CD4-positive, alpha-beta T cell treated with Interleukin-17A for 1 hour (primary cell): ENCODE measurements at regions not wholly inside any gene's neighbourhood (a gene's known extent, or its start where the extent isn't known, plus 50 kb on each side); places are given as distances from the start of the nearest gene placed in this dataset.

Source experiments
- DNase-seq: peaks from one replicate; pipeline ENCODE4 v3.0.0-alpha.2; 2020

GRCh38 chrX:5057786-5058185 is 1170.9 kb downstream of the NLGN4X start:
- no peak for DNase-seq

- no peak for DNase-seq
Observed at GRCh38 chrX:5054852-5055251, 1173.8 kb downstream of the NLGN4X start.

- DNase-seq, result no peak
Observed at GRCh38 chrX:5051831-5052491, 1176.7 kb downstream of the NLGN4X start.

DNA sequence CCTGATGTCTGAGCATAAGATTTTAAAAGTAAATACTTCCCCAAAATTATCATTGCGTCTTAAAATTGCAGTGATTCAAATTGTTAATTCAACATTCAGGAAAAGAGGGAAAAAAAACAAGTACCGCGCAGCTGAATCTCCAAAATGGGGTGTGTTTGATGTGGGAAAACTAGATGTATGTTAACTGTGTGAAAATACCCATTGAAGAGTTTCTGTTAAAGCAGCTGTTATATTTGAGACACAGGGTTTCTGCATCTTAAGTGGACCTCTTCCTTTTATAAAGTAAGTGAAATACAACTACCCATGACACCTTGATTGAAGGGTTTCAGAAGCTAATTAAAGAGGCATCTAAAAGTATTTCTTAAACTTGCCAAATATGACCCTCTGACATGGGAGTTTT is 1186.1 kb downstream of the NLGN4X start:
- no peak for DNase-seq

GRCh38 chrX:5031792-5032191 is 1196.9 kb downstream of the NLGN4X start:
- no peak for DNase-seq

GRCh38 chrX:5015451-5015850 is 1213.2 kb downstream of the NLGN4X start:
- DNase-seq, result no peak

- DNase-seq, result no peak
Observed at GRCh38 chrX:4994855-4995254, 1233.8 kb downstream of the NLGN4X start.

DNA sequence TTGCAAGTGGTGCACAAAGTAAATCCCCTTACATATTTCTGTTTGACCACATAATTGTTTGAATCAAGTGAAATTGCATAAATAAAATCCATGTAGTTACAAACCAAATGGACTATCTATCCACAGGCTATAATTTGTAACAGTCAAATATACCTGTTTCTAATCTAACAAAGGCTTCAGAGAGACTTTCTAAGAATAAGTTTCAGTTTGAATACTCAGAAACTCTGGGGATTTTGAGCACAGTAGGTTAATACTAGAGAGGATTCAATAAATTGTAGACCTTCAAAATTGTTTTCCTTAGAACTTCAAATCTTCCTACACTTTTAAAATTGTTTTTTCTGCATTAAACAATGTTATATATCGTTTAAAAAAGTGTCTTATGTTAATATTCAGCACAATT is 1250.1 kb downstream of the NLGN4X start:
- DNase-seq, result no peak

DNA sequence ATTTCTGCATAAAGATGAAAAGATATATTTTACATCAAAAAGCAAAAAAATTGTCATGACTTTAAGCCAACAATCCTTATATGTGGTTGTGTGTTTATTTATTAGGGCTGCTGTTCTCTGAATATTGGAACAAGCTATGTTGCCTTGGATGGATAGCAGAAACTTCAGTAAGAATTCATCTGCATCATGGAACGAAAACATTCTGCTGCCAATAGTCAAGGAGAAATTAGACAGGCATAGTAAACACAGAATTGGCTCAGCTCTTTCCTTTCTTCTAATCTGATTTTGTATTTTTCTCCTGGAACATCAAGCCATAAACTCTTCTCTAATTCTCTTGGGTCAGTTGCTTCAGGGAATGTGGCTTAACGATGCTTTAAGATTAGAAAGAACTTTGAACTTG is 1257.0 kb downstream of the NLGN4X start:
- no peak for DNase-seq

DNA sequence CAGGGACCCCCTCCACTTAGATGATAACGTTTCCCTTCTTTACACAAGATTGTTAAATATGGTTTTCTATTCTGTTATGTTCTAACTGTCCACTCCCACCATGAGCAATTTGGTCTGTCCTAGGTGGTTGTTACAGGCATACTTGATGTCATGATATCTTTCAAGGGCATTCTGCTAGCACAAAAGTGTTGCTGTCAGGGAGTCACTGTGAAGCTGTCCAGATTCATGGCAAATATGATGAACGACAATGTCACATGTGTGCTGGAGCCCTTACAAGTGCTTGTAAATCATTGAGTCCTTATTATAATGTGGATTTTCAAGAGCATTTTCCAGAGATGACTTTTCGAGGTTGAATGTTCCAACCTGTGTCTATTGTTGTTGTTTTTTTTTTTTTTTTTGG is 1250.7 kb upstream of the PRKX start:
- DNase-seq, result no peak

GRCh38 chrX:4963432-4963831 is 1250.0 kb upstream of the PRKX start:
- DNase-seq, result no peak

DNA sequence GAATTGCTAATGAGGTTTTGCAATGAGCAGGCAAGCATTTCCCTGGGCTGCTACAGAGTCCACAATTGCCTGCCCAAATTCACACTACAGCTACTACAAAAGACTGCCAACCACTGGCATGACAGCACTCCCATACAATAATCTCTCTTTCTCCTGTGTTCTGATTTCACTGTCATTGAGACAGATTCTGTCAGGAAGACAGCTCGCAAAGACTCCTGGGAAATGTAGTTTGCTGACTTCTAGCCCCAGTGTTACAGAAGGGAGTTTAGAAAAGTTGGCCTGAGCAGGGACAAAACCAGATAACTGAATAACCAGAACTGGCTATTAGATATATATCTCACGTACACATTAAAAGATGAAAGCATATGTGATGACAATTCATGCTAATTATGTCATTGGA is 1231.3 kb upstream of the PRKX start:
- no peak for DNase-seq

DNA sequence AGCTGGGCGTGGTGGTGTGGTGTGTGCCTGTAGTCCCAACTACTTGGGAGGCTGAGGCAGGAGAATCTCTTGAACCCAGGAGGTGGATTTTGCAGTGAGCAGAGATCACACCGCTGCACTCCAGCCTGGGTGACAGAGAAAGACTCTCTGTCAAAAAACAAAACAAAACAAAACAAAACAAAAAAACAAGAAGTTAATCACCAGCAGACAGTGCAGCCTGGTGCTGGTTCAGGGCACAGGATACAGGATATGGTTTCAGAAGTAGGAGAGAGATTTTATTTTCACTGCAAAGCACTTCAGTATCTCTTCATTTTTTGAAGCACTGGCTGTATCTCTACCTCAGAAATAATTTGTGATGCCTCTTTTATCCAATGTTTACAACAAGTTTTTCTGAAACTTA is 1222.9 kb upstream of the PRKX start:
- DNase-seq, result no peak

DNA sequence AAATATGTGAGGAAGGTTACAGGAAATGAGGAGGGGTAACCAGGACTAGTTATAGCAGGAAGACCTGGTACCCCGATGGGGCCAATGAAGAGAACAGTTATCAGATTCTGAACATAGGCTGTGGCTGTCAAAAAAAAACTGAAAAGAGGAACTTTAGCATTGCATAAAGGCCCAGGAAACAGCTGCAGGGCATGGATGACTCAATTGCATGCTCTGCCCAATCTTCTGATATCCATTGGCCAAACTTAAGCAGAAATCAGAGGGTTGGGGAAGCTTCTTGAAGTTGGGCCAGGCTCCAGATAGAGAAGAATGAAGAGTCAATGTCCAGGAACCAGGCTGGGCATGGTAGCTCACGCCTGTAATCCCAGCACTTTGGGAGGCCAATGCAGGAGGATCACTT is 1222.4 kb upstream of the PRKX start:
- DNase-seq, result peak; percentile 6

DNA sequence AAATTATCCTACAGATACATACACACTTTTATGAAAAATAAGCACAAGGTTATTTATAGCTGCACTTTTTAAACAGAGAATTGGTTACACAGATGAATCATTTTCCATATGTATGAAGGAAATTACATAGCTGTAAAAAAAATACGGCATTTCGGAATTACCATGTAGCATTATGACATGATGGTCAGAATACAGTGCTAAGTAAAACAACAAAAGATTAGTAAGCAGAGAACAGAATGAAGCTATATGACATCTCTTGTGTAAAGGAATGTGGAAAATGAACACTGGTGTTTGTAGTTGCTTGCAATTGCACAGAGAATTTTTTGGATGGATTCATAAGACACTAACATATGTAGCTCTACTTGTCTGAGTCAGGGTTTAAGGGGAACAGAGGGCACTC is 1222.0 kb upstream of the PRKX start:
- DNase-seq, result no peak

DNA sequence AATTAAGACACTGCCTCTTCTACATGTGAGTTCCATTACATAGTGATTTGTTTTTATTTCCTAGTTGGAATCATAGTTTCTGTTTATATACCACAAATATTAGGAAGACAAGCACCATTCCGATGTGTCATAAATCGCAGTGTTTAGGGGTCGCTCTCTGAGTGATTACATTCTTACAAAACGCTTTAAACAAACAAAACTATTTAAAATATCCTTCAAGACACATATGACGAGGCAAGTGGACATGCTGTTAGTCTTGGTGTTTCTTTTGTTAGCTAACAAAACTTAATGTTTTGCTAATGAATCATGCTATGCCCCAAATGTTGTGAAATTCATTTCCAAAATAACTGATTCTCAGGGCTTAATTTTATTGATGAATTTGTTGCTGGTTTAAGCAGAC is 1219.3 kb upstream of the PRKX start:
- no peak for DNase-seq

- no peak for DNase-seq
Observed at GRCh38 chrX:4930426-4930825, 1217.0 kb upstream of the PRKX start.

GRCh38 chrX:4925911-4926310 is 1212.5 kb upstream of the PRKX start:
- DNase-seq, result no peak

GRCh38 chrX:4909348-4909747 is 1195.9 kb upstream of the PRKX start:
- no peak for DNase-seq

- no peak for DNase-seq
Observed at GRCh38 chrX:4905576-4905975, 1192.1 kb upstream of the PRKX start.

DNA sequence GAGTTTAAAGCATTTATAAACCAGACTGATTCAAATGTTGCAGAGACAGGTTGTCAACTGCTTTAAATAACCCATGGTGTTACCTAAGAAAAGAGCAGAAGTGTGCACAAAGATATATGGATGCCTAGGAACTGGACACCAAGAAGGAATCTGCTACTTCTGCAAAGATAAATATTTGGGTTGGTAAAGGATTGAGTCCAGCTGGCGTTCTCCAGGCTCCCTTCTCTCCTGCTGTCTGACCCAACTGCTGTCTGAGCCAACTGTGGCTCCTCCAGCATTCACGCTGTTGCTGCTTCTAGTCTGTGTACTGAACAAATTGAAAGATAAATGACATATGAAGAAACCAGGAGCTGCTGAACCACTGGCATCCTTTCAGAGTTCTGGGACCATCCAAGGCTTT is 1167.8 kb upstream of the PRKX start:
- DNase-seq, result no peak

DNA sequence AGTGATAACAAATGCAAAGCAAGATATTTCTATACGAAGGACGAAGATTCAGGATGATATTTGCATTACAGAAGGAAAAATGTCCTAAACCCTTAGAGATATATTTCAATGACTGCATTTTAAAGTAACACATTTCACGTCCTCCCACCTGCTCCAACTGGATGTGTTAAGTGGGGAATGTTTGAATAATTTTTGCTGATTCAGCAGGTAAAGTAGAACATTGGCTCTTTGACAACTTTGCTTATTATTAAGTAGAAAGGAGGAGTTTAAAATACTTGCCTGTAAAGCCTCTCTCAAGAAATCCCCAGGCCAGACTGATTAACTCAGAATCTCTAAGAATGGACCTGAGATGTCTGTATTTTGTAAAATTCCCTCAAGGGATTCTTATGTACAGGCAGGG is 1165.2 kb upstream of the PRKX start:
- no peak for DNase-seq

DNA sequence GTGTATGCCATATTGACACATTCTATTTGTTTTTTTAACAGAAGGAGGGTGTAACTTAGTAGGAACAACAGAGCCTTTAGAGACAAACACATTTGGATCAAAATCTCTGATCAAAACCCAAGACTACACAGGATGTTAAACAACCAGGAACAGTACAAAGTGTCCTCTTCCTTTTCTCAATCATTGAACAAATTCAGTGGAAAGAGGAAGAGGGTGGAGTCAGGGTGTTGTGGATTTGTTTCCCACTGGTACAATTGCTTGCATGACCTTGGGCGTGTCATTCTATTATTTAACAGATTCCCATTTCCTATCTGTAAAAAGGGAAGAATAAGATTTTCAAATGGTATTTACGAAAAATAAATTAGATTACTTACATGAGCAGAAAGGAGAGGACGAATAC is 1162.8 kb upstream of the PRKX start:
- DNase-seq, result no peak

- no peak for DNase-seq
Observed at GRCh38 chrX:4851534-4851933, 1138.1 kb upstream of the PRKX start.

DNA sequence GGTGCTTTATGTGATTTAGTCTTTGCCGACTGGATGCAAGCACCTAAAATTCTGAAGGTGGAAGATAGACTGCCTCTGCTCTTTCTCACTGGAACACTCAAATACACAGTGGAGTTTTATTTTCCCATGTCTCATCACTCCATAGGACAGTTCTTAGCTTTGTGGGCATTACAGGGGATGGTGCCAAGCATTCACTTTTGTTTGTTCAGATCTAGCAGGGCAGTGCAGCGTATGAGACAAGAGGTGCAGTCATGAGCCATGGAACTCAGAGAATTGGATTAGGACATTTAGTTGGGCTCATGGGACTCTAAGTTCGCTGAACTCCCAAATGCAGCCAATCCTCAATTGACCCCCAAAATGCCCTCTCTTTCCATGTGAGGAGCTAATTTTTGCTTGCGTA is 1136.9 kb upstream of the PRKX start:
- no peak for DNase-seq

GRCh38 chrX:4844376-4844775 is 1130.9 kb upstream of the PRKX start:
- no peak for DNase-seq
